Posterior vena cava (tissue), 2 donors: ENCODE measurements at regions not wholly inside any gene's neighbourhood (a gene's known extent, or its start where the extent isn't known, plus 50 kb on each side); places are given as distances from the start of the nearest gene placed in this dataset.

Experiments
- DNase-seq: peaks from one replicate; pipeline ENCODE4 v3.0.0-alpha.2; 2020; ENCODE audit warnings: low spot score
- intact Hi-C, 2 donors: fragments of 100-400 bp; cut with DNase I; formaldehyde crosslinking; loops; one replicate each; pipeline versions ENCODE4 v1.14.1 to v1.14.2; 2022 to 2023
- donor health status: DM: yes; HTN: yes; CAD: no.
- donor health status: DM: yes; HTN: yes; CAD: no.

GRCh38 chr15:98393471-98393870 is 254.9 kb upstream of the IGF1R start:
- no peak for DNase-seq
- intact Hi-C loops: no loop called here

- no peak for DNase-seq
- intact Hi-C loops: no loop called here
Observed at GRCh38 chr15:98394546-98394945, 253.8 kb upstream of the IGF1R start.

GRCh38 chr15:98395974-98396610 is 252.2 kb upstream of the IGF1R start:
- intact Hi-C loops: no loop called here
- no peak for DNase-seq

GRCh38 chr15:98397419-98397818 is 250.9 kb upstream of the IGF1R start:
- intact Hi-C loops: no loop called here
- peak; percentile 83 for DNase-seq

- intact Hi-C loops: no loop called here
- DNase-seq: no peak
Observed at GRCh38 chr15:98398056-98398455, 250.3 kb upstream of the IGF1R start.

GRCh38 chr15:98398886-98399285 is 249.5 kb upstream of the IGF1R start:
- intact Hi-C loops: no loop called here
- DNase-seq: no peak

GRCh38 chr15:98400120-98400519 is 248.2 kb upstream of the IGF1R start:
- no peak for DNase-seq
- intact Hi-C loops: no loop called here

- intact Hi-C loops: no loop called here
- no peak for DNase-seq
Observed at GRCh38 chr15:98401029-98401428, 247.3 kb upstream of the IGF1R start.

GRCh38 chr15:98402486-98402885 is 245.9 kb upstream of the IGF1R start:
- intact Hi-C loops: no loop called here
- DNase-seq: no peak

GRCh38 chr15:98403169-98403568 is 245.2 kb upstream of the IGF1R start:
- no peak for DNase-seq
- intact Hi-C loops: no loop called here

GRCh38 chr15:98403569-98403968 is 244.8 kb upstream of the IGF1R start:
- no peak for DNase-seq
- intact Hi-C loops: no loop called here

- no peak for DNase-seq
- intact Hi-C loops: no loop called here
Observed at GRCh38 chr15:98405013-98405412, 243.3 kb upstream of the IGF1R start.

GRCh38 chr15:98408231-98408630 is 240.1 kb upstream of the IGF1R start:
- DNase-seq: no peak
- intact Hi-C loops: no loop called here

- DNase-seq: no peak
- intact Hi-C loops: no loop called here
Observed at GRCh38 chr15:98410328-98410727, 238.0 kb upstream of the IGF1R start.

- intact Hi-C loops: no loop called here
Observed at GRCh38 chr15:98412852-98413251, 235.5 kb upstream of the IGF1R start.

GRCh38 chr15:98413933-98414546 is 234.3 kb upstream of the IGF1R start:
- intact Hi-C loops: no loop called here
- no peak for DNase-seq

More at GRCh38 chr15:98412852-98413251, 235.5 kb upstream of the IGF1R start:
- no peak for DNase-seq

- intact Hi-C loops: loop anchor here in 1 of 2 donors (2.0 kb wide), 1 partner anchor 66 kb away; no protein-coding TSS in a partner anchor
Observed at GRCh38 chr15:98416222-98416855, 232.0 kb upstream of the IGF1R start.

GRCh38 chr15:98417346-98417745 is 231.0 kb upstream of the IGF1R start:
- intact Hi-C loops: loop anchor here in 1 of 2 donors (2.0 kb wide), 1 partner anchor 67 kb away; no protein-coding TSS in a partner anchor
- DNase-seq: no peak

More at GRCh38 chr15:98416222-98416855, 232.0 kb upstream of the IGF1R start:
- no peak for DNase-seq

GRCh38 chr15:98418122-98418521 is 230.2 kb upstream of the IGF1R start:
- intact Hi-C loops: no loop called here

GRCh38 chr15:98419173-98419780 is 229.1 kb upstream of the IGF1R start:
- intact Hi-C loops: no loop called here
- DNase-seq: no peak

More at GRCh38 chr15:98418122-98418521, 230.2 kb upstream of the IGF1R start:
- DNase-seq: no peak
